Parathyroid adenoma (tissue), 2 donors: ENCODE measurements at regions not wholly inside any gene's neighbourhood (a gene's known extent, or its start where the extent isn't known, plus 50 kb on each side); places are given as distances from the start of the nearest gene placed in this dataset.

Experiments
- H2AFZ ChIP-seq: fragments of 300-600 bp; sonication (generic); one replicate; pipeline ENCODE4 v1.7.0; 2017; ENCODE audit warnings: antibody characterized with exemption, mild to moderate bottlenecking
- H3K27ac ChIP-seq: fragments of 300-600 bp; sonication (generic); one replicate; pipeline ENCODE4 v1.7.0; 2017
- H3K27me3 ChIP-seq: fragments of 300-600 bp; sonication (generic); one replicate; pipeline ENCODE4 v1.7.0; 2017; ENCODE audit warnings: low read length; ENCODE audit not compliant: control insufficient read depth, insufficient read depth
- H3K36me3 ChIP-seq: fragments of 300-600 bp; sonication (generic); one replicate; pipeline ENCODE4 v1.7.0; 2017; ENCODE audit warnings: low read length; ENCODE audit not compliant: control insufficient read depth, insufficient read depth
- H3K4me1 ChIP-seq: fragments of 300-600 bp; sonication (generic); one replicate; pipeline ENCODE4 v1.7.0; 2017; ENCODE audit warnings: control low read depth
- H3K4me2 ChIP-seq: fragments of 300-600 bp; sonication (generic); one replicate; pipeline ENCODE4 v1.7.0; 2017; ENCODE audit warnings: low read length
- H3K4me3 ChIP-seq: fragments of 300-600 bp; sonication (generic); one replicate; pipeline ENCODE4 v1.7.0; 2017; ENCODE audit warnings: low read depth, low read length
- H3K79me2 ChIP-seq: fragments of 300-600 bp; sonication (generic); one replicate; pipeline ENCODE4 v1.7.0; 2017; ENCODE audit warnings: control low read depth
- H3K9ac ChIP-seq: fragments of 300-600 bp; sonication (generic); one replicate; pipeline ENCODE4 v1.7.0; 2017; ENCODE audit warnings: mild to moderate bottlenecking
- H3K9me3 ChIP-seq: fragments of 300-600 bp; sonication (generic); one replicate; pipeline ENCODE4 v1.7.0; 2017; ENCODE audit warnings: low read length; ENCODE audit not compliant: control insufficient read depth
- CTCF ChIP-seq: fragments of 300-600 bp; sonication (generic); IDR thresholded peaks from one replicate; pipeline ENCODE4 v1.7.0; 2017; ENCODE audit warnings: antibody characterized with exemption, mild to moderate bottlenecking
- donor health status: primary hyperparathyroidism.

GRCh38 chr20:24787071-24787470 is 162.0 kb upstream of the CST7 start:
- Histone ChIP-seq H3K79me2 (no peaks in the 10 kb centered on the region), H3K4me2 (no peak overlapping the region), H3K27ac (no peak overlapping the region)

DNA sequence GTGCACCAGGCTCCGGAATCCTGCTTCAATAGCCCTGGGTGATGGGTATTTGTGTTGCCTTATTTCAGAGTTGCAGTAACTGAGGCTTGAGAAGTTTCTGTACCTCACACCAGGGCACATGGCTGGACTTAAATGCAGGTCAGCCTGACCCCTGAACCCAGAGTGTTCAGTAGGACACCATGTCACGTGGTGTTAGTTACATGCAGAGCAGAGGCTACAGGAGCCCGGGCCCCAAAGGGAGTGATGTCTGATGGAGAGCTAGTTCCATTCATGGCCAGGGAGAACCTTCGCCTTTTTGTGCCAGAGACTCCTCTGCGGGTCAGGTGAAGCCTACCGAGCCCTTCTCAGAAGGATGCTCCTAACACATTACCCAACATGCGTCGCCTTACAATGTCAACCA is 161.4 kb upstream of the CST7 start:
- H3K36me3 ChIP-seq = no peaks in the 10 kb centered on the region
- H3K4me1 ChIP-seq = no peaks in the 10 kb centered on the region
- H3K9me3 ChIP-seq = no peaks in the 10 kb centered on the region
- TF ChIP-seq CTCF = no peak
- no peak overlapping the region for H3K9ac ChIP-seq
- no peaks in the 10 kb centered on the region for H3K27me3 ChIP-seq
- no peak overlapping the region for H3K27ac ChIP-seq
- H2AFZ ChIP-seq = no peak overlapping the region
- H3K4me3 ChIP-seq = no peak overlapping the region
- H3K79me2 ChIP-seq = no peaks in the 10 kb centered on the region
- H3K4me2 ChIP-seq = no peak overlapping the region

More at GRCh38 chr20:24787071-24787470, 162.0 kb upstream of the CST7 start:
- Histone ChIP-seq H3K4me3 (no peak overlapping the region), H3K9ac (no peak overlapping the region), H3K9me3 (no peaks in the 10 kb centered on the region), H3K4me1 (no peaks in the 10 kb centered on the region), H3K36me3 (no peaks in the 10 kb centered on the region), H3K27me3 (no peaks in the 10 kb centered on the region), H2AFZ (no peak overlapping the region)
- no peak for TF ChIP-seq CTCF

DNA sequence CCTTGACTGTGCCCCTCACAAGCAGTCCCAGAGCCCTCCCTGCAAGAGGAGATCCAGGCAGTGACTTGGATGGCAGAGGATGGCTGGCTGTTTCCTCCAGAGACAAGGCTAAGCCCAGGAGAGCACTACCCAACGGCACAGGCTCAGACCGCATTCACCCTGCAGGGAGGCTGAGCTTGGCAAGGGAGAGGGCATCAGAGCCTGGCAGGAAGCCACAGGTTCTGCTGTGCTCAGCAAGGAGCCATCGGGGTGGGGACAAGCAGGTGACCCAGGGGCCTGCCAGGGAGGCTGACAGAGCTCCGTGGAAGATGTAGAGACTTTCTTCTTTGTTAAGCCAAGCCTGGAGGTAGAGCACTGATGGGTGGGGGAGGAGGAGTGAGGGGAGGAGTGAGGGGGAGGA is 159.2 kb upstream of the CST7 start:
- Histone ChIP-seq H3K36me3 (no peaks in the 10 kb centered on the region), H3K9me3 (no peaks in the 10 kb centered on the region), H2AFZ (no peak overlapping the region), H3K9ac (no peak overlapping the region), H3K27ac (no peak overlapping the region), H3K4me1 (no peaks in the 10 kb centered on the region), H3K4me3 (no peak overlapping the region), H3K4me2 (no peak overlapping the region), H3K79me2 (no peaks in the 10 kb centered on the region), H3K27me3 (no peaks in the 10 kb centered on the region)
- TF ChIP-seq CTCF = no peak

GRCh38 chr20:24790746-24791283 is 158.3 kb upstream of the CST7 start:
- H3K9ac ChIP-seq = no peak overlapping the region
- no peak overlapping the region for H3K4me3 ChIP-seq
- H3K79me2 ChIP-seq = no peaks in the 10 kb centered on the region
- H3K9me3 ChIP-seq = no peaks in the 10 kb centered on the region
- no peak overlapping the region for H3K4me2 ChIP-seq
- no peaks in the 10 kb centered on the region for H3K27me3 ChIP-seq
- no peak overlapping the region for H2AFZ ChIP-seq
- no peak overlapping the region for H3K27ac ChIP-seq
- no peaks in the 10 kb centered on the region for H3K4me1 ChIP-seq
- TF ChIP-seq CTCF = no peak
- H3K36me3 ChIP-seq = no peaks in the 10 kb centered on the region

DNA sequence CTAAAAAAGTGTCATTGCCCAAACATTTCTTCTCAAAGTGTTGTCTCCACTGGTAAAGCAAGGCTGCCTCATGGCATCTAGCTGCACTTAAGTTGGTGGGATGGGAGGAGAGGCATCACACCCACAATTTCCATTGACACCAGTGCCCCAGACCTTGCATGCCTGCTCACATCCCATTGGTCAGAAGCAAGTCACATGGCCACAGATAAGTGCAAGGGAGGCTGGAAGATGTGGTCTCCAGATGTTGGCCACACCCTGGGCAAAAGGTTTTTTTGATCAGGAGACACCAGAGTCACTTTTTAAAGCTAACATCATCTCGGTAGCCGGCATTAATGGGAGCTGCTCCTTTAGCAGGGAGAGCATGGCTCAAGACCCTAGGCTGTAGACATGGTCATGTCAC is 157.1 kb upstream of the CST7 start:
- TF ChIP-seq CTCF = no peak
- H3K4me1 ChIP-seq = no peaks in the 10 kb centered on the region
- H2AFZ ChIP-seq = no peak overlapping the region
- H3K27ac ChIP-seq = no peak overlapping the region
- no peak overlapping the region for H3K9ac ChIP-seq
- H3K9me3 ChIP-seq = no peaks in the 10 kb centered on the region
- no peak overlapping the region for H3K4me3 ChIP-seq
- H3K79me2 ChIP-seq = no peaks in the 10 kb centered on the region
- no peaks in the 10 kb centered on the region for H3K27me3 ChIP-seq
- no peaks in the 10 kb centered on the region for H3K36me3 ChIP-seq
- no peak overlapping the region for H3K4me2 ChIP-seq
